GM12875 (cell line): ENCODE measurements at regions not wholly inside any gene's neighbourhood (a gene's known extent, or its start where the extent isn't known, plus 50 kb on each side); places are given as distances from the start of the nearest gene placed in this dataset.

Experiments used
- H3K4me3 ChIP-seq: one replicate; pipeline ENCODE4 v1.5.1; 2011; ENCODE audit warnings: low read depth, low read length, control low read depth
- CTCF ChIP-seq: IDR thresholded peaks from 2 replicates; pipeline ENCODE4 v1.5.1; 2011; ENCODE audit warnings: low read depth, mild to moderate bottlenecking, control low read depth, inconsistent platforms, low read length, moderate library complexity, borderline replicate concordance; ENCODE audit not compliant: insufficient read depth

DNA sequence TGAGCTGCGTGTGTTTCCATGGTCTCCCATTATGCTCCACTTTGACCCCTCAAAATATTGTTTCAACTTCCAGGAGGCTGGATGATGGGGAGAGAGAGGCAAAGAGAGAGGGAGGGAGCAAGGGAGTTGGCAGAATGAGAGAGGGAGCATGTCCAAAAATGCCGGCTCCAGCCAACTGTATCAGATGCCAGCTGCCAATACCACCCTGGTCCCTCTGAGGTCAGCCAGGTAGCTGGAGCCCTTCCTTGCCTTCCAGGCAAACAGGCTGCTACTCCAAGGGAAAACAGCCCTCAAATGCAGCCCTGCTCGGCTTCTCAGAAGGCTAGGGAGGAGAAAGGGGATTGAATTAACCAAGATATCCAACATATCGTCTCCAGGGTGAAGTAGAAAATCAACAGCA, 440.0 kb downstream of the TSHZ3 start:
- TF ChIP-seq CTCF = no peak
- H3K4me3 ChIP-seq = no peak overlapping the region

GRCh38 chr19:30908262-30908771, 440.9 kb downstream of the TSHZ3 start:
- TF ChIP-seq CTCF = no peak
- H3K4me3 ChIP-seq = no peak overlapping the region

DNA sequence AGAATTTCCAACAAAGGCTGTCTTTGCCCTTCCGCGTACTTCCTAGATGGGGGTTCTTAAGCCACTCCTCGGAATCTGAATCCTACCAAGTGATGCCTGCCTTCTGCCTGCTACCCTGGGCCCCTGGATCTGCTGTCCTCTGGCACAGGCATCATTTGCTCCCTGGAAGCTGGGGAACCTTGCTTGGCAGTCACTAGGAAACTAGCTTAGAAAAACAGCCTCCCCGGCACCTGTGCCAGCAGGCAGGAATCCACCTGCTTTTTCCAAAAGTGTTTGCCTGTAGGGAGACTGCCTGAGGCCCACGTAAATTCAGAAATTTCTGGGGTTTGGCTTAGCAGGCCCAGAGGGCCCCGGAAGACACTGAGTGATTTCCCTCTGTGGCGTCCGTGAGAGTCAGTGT, 442.4 kb downstream of the TSHZ3 start:
- no peak overlapping the region for H3K4me3 ChIP-seq
- TF ChIP-seq CTCF = no peak

GRCh38 chr19:30900051-30900450, 449.2 kb downstream of the TSHZ3 start:
- no peak overlapping the region for H3K4me3 ChIP-seq
- no peak for TF ChIP-seq CTCF

GRCh38 chr19:30898353-30899103, 450.7 kb downstream of the TSHZ3 start:
- H3K4me3 ChIP-seq = no peak overlapping the region
- no peak for TF ChIP-seq CTCF

DNA sequence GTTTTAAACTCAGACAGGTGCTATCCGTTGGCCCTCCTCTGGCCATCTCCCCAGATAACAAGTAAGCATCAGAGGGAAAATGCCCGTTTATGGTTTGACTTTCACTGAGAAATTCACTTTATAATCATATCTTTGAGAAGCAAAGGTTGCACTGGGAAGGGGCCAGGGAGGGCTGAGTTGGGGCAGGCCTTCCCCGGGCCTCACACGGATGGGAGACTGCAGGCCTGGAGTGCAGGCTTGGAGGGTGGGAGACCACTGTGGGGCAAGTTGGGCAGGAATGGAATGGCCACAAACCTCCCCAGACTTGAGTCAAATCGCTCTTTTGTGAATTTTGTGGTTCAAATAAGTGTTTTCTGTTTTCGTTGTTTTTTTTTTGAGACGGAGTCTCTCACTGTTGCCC, 451.7 kb downstream of the TSHZ3 start:
- H3K4me3 ChIP-seq = no peak overlapping the region
- no peak for TF ChIP-seq CTCF

- no peak for TF ChIP-seq CTCF
- no peak overlapping the region for H3K4me3 ChIP-seq
These were observed 452.2 kb downstream of the TSHZ3 start for GRCh38 chr19:30897034-30897433.
